Panc1 (cell line): ENCODE measurements at regions not wholly inside any gene's neighbourhood (a gene's known extent, or its start where the extent isn't known, plus 50 kb on each side); places are given as distances from the start of the nearest gene placed in this dataset.

ENCODE experiments used
- ATAC-seq: fragments of 200-7000 bp; cut with Tn5 transposase; 2 replicates; pipeline ENCODE4 v1.9.1; 2020; ENCODE audit warnings: mild to moderate bottlenecking, moderate library complexity
- BruUV-seq: library from RNA; stranded (reverse); fragments of 400-500 nt; replicated peaks from 2 replicates; lab custom pipeline; 2021; lab: Mats Ljungman, UMichigan
- CTCF ChIA-PET: fragments of 300-600 bp; sonication (Branson Sonifier 250); formaldehyde crosslinking; loops from one replicate; lab custom pipeline; 2022; ENCODE audit warnings: antibody characterized with exemption; lab: Charles Lee
- POLR2A ChIA-PET: fragments of 300-600 bp; sonication (Branson Sonifier 250); formaldehyde crosslinking; loops from one replicate; lab custom pipeline; 2022; ENCODE audit warnings: antibody characterized with exemption; lab: Charles Lee
- DNase-seq: peaks from one replicate; pipeline ENCODE4 v3.0.0-alpha.2; 2010; ENCODE audit warnings: low read depth, low spot score
- H3K27ac ChIP-seq: 2 replicates; pipeline ENCODE4 v1.5.1; 2011; ENCODE audit warnings: mild to moderate bottlenecking, low read length, inconsistent platforms
- H3K27me3 ChIP-seq: fragments of 200-500 bp; sonication (Bioruptor generic); 2 replicates; pipeline ENCODE4 v1.6.0; 2014; ENCODE audit warnings: low read length, inconsistent platforms; ENCODE audit not compliant: control insufficient read depth, insufficient read depth
- H3K36me3 ChIP-seq: fragments of 200-500 bp; sonication (Bioruptor generic); 2 replicates; pipeline ENCODE4 v1.5.1; 2014; ENCODE audit warnings: inconsistent platforms, mild to moderate bottlenecking, low read length, moderate library complexity; ENCODE audit not compliant: control insufficient read depth, insufficient read depth
- H3K4me1 ChIP-seq: 2 replicates; pipeline ENCODE4 v1.5.1; 2011; ENCODE audit warnings: inconsistent platforms, mild to moderate bottlenecking, low read length, moderate library complexity; ENCODE audit not compliant: control insufficient read depth, insufficient read depth
- H3K4me3 ChIP-seq, 2 experiments: 2 replicates each; pipeline ENCODE4 v1.5.1; 2011 to 2012; ENCODE audit warnings: low read depth in 2 of 2, low read length in 2 of 2, mild to moderate bottlenecking in 2 of 2, inconsistent platforms in 1 of 2, moderate library complexity in 1 of 2
- H3K9me3 ChIP-seq: fragments of 200-500 bp; sonication (Bioruptor generic); 2 replicates; pipeline ENCODE4 v1.5.1; 2014; ENCODE audit warnings: low read depth, mild to moderate bottlenecking, inconsistent platforms, low read length, moderate library complexity; ENCODE audit not compliant: control insufficient read depth, insufficient read depth
- CTCF ChIP-seq: fragments of 450-650 bp; IDR thresholded peaks from 2 replicates; pipeline ENCODE4 v1.5.1; 2017; ENCODE audit warnings: mild to moderate bottlenecking
- POLR2AphosphoS5 ChIP-seq: IDR thresholded peaks from 2 replicates; pipeline ENCODE4 v1.6.1; 2012; ENCODE audit warnings: mild to moderate bottlenecking, low read depth, low read length, moderate library complexity
- SIN3A ChIP-seq: IDR thresholded peaks from 2 replicates; pipeline ENCODE4 v1.6.1; 2012; ENCODE audit warnings: low read depth, mild to moderate bottlenecking, low read length, moderate library complexity, borderline replicate concordance; ENCODE audit not compliant: insufficient read depth
- TCF7L2 ChIP-seq: IDR thresholded peaks from 2 replicates; pipeline ENCODE4 v1.6.1; 2011; ENCODE audit warnings: mild to moderate bottlenecking, low read depth, low read length, inconsistent platforms
- in situ Hi-C: cut with HindIII; loops from 2 replicates; pipeline ENCODE4 v1.10.0; 2016; ENCODE audit warnings: low sequenced_read_pairs, low pct_unique_long_range_greater_than_20kb
- intact Hi-C: fragments of 100-400 bp; cut with micrococcal nuclease; formaldehyde crosslinking; loops from one replicate; pipeline ENCODE4 v1.10.0; 2022; ENCODE audit not compliant: unreplicated experiment
- TF ChIP-seq, protein P1 (sequence below), 2 experiments: IDR thresholded peaks; 2 replicates each; pipeline ENCODE4 v1.6.1; 2011 to 2012; ENCODE audit warnings: low read depth in 2 of 2, control low read depth in 1 of 2, low read length in 1 of 2, mild to moderate bottlenecking in 1 of 2, moderate library complexity in 1 of 2; ENCODE audit not compliant: insufficient read depth in 1 of 2

DNA sequence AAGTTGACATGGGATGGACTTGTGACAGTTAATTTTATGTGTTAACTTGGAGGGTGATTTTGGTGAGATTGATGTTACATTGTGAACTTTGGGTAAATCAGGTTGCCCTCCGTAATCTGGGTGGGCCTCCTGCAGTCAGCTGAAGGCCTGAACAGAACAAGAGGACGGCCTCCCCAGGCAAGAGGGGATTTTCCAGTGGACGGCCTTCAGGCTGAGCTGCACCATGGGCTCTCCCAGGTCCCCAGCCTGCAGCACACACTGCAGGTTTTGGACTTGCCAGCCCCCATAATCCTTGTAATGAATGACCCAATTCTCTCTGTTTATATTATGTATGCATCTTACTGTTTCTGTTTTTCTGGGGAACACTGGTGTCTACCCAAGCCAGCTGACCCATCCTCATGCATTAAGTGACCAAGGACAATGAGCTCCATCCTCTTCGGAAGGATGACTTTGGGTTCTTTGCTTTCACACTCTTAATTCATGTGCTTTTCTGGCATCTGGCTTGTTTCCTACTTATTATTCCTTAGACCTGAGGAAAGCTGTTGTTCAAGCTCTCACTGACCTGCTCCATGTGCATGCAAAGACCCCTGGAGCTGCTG lies 64.2 kb downstream of the DACT2 start:
- POLR2A ChIA-PET = no interaction called here
- in situ Hi-C loops (no loop called here), intact Hi-C loops (no loop called here)
- H3K9me3 ChIP-seq = no peaks in the 10 kb centered on the region
- DNase-seq (no peak), ATAC-seq (no peak)
- no TSS peak for BruUV-seq
- H3K4me1 ChIP-seq = no peaks in the 10 kb centered on the region
- no peaks in the 10 kb centered on the region for H3K36me3 ChIP-seq
- H3K4me3 ChIP-seq = no peak overlapping the region
- no peak overlapping the region for H3K27ac ChIP-seq
- H3K27me3 ChIP-seq = no peaks in the 10 kb centered on the region
- TF ChIP-seq, protein P1, sequence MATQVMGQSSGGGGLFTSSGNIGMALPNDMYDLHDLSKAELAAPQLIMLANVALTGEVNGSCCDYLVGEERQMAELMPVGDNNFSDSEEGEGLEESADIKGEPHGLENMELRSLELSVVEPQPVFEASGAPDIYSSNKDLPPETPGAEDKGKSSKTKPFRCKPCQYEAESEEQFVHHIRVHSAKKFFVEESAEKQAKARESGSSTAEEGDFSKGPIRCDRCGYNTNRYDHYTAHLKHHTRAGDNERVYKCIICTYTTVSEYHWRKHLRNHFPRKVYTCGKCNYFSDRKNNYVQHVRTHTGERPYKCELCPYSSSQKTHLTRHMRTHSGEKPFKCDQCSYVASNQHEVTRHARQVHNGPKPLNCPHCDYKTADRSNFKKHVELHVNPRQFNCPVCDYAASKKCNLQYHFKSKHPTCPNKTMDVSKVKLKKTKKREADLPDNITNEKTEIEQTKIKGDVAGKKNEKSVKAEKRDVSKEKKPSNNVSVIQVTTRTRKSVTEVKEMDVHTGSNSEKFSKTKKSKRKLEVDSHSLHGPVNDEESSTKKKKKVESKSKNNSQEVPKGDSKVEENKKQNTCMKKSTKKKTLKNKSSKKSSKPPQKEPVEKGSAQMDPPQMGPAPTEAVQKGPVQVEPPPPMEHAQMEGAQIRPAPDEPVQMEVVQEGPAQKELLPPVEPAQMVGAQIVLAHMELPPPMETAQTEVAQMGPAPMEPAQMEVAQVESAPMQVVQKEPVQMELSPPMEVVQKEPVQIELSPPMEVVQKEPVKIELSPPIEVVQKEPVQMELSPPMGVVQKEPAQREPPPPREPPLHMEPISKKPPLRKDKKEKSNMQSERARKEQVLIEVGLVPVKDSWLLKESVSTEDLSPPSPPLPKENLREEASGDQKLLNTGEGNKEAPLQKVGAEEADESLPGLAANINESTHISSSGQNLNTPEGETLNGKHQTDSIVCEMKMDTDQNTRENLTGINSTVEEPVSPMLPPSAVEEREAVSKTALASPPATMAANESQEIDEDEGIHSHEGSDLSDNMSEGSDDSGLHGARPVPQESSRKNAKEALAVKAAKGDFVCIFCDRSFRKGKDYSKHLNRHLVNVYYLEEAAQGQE (IDR thresholded peaks at IDR 0.05; ENCODE audit: insufficient read depth in 1 of 2, low read depth in 2 of 2, low read length in 1 of 2) = no peak
- no peak for TF ChIP-seq TCF7L2
- TF ChIP-seq SIN3A = no peak
- no peak for TF ChIP-seq POLR2AphosphoS5
- no peak for TF ChIP-seq CTCF
- CTCF ChIA-PET = no interaction called here

GRCh38 chr6:168252267-168252666 lies 67.3 kb downstream of the DACT2 start:
- Histone ChIP-seq H3K27ac (no peak overlapping the region), H3K27me3 (no peaks in the 10 kb centered on the region), H3K9me3 (no peaks in the 10 kb centered on the region), H3K4me3 (no peak overlapping the region), H3K4me1 (peaks cover 12% of the 10 kb centered on the region), H3K36me3 (no peaks in the 10 kb centered on the region)
- no TSS peak for BruUV-seq
- no peak for ATAC-seq
- ChIA-PET CTCF (no interaction called here), POLR2A (no interaction called here)
- TF ChIP-seq POLR2AphosphoS5 = no peak
- no peak for TF ChIP-seq TCF7L2
- no peak for TF ChIP-seq SIN3A
- TF ChIP-seq, protein P1 (IDR thresholded peaks at IDR 0.05; ENCODE audit: insufficient read depth in 1 of 2, low read depth in 2 of 2, low read length in 1 of 2) = no peak
- no peak for TF ChIP-seq CTCF
- in situ Hi-C loops = no loop called here
- no peak for DNase-seq
- intact Hi-C loops = no loop called here
